Epithelial cell of proximal tubule (primary cell): ENCODE measurements at regions not wholly inside any gene's neighbourhood (a gene's known extent, or its start where the extent isn't known, plus 50 kb on each side); places are given as distances from the start of the nearest gene placed in this dataset.
"Not testable (repeated sequence)": the region's sequence is repeated elsewhere in the genome, so short reads cannot be mapped to it uniquely, and the experiment has no call there.

Experiments
- DNase-seq: peaks from one replicate; pipeline ENCODE4 v3.0.0-alpha.2; 2011; ENCODE audit warnings: low read depth
- H3K4me3 ChIP-seq: 2 replicates; pipeline ENCODE4 v1.5.1; 2011; ENCODE audit warnings: low read depth, mild to moderate bottlenecking, low read length
- CTCF ChIP-seq: conservative IDR thresholded peaks from 2 replicates; pipeline ENCODE4 v1.5.1; 2012; ENCODE audit warnings: low read depth, mild to moderate bottlenecking, low read length

GRCh38 chrX:31014474-31014873, 57.4 kb downstream of the FTHL17 start:
- DNase-seq, H3K4me3 ChIP-seq: not testable (repeated sequence)

DNA sequence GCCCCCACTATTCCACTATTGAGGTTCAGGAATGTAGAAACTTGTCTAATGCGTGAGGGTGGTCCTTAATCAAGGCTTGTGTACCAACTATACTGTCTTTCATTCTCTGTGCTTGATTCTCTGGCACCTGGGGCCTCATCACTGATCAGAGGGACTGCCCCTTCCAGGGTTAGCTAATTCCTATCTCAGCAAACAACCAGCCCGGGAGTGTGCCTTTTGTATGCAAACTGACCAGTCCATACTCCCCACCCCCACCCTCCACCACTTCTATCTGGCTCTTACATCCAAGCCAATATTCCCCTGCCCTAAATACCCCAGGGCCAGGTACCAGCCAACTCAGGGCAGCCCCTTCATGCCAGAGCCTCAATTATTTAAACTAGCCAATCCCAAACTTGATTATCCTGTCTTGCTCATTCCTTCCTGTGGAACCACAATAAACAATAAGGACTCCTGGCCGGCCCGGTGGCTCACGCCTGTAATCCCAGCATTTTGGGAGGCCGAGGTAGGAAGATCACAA, 59.3 kb downstream of the FTHL17 start:
- DNase-seq: no peak
- TF ChIP-seq CTCF: no peak

DNA sequence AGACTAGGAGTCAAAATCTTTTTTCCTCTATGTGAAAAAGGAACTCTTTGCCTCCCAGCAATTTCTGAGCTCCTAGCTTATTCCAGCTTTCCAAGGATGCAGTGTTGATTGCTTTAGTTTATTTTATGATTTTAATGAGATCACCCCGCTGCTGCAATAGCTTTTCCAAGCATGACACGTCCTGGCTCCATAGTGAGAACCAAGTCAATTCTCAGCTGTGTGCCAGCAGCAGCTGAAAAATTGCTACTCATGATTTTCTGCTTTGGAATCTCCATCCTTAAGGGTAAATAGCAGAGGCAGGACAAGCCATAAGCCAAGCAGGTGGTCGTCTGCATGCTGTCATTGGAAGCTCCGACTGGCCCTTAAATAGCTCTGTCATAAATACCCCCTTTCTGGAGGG, 64.5 kb downstream of the FTHL17 start:
- no peak for DNase-seq
- no peak for TF ChIP-seq CTCF
- H3K4me3 ChIP-seq: no peak overlapping the region

More for the DNA sequence above, 59.3 kb downstream of the FTHL17 start:
- H3K4me3 ChIP-seq: no peak overlapping the region

GRCh38 chrX:31006027-31006426, 65.8 kb downstream of the FTHL17 start:
- no peak for DNase-seq
- no peak for TF ChIP-seq CTCF
- H3K4me3 ChIP-seq: no peak overlapping the region

DNA sequence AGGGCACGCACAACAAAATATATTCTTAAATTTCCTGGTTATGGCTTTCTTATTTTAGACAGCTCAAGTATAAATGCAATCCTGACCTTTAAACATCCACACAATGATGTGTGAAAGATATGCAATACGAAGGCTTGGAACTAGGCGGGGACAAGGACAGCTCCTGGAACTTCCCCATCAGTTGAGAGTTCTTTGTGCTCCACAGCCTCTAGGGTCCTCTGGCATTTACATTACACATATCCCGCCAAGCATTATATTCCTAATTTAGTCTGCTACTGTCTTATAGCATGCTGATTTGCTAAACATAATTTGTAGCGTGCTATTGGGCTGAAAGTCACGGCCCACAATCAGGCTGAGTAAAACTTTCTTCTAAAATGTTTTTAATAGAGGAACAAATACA, 74.4 kb downstream of the FTHL17 start:
- no peak for DNase-seq
- no peak for TF ChIP-seq CTCF

DNA sequence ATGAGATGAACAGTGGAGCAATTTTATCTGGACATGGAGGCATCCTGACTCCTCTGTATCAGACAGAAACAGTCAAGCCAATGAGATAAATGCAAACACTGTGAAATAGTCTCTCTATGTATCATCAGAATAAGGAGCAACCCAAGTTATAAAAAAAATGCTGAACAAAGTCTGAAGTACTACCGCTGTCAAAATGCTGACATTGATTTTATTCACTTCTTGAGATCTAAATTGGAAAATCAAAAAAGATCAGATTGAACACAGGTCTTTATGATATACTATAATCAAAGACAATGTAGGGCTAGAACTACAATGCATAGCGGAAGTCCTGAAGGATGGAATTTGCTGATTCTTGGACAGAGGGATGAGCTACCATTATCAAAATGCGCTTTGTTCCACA, 76.1 kb downstream of the FTHL17 start:
- TF ChIP-seq CTCF: no peak
- no peak overlapping the region for H3K4me3 ChIP-seq
- DNase-seq: no peak

More for the DNA sequence above, 74.4 kb downstream of the FTHL17 start:
- H3K4me3 ChIP-seq: no peak overlapping the region

- DNase-seq: no peak
- H3K4me3 ChIP-seq: no peak overlapping the region
- no peak for TF ChIP-seq CTCF
These were observed 76.7 kb downstream of the FTHL17 start for GRCh38 chrX:30995060-30995700.

GRCh38 chrX:30994018-30994417, 77.8 kb downstream of the FTHL17 start:
- not testable (repeated sequence) for H3K4me3 ChIP-seq, DNase-seq
